GM23338 (cell line): ENCODE measurements at regions not wholly inside any gene's neighbourhood (a gene's known extent, or its start where the extent isn't known, plus 50 kb on each side); places are given as distances from the start of the nearest gene placed in this dataset.

Source experiments
- CTCF ChIP-seq, 2 experiments: fragments of 200-600 bp in 1 of 2; sonication (generic) in 1 of 2; conservative IDR thresholded peaks; 2 replicates each; pipeline versions ENCODE4 v1.5.1 to v1.6.1; 2016 to 2017; ENCODE audit warnings: antibody characterized with exemption in 2 of 2, low read depth in 2 of 2, mild to moderate bottlenecking in 2 of 2, moderate library complexity in 1 of 2
- EZH2phosphoT487 ChIP-seq: fragments of 200-600 bp; sonication (generic); IDR thresholded peaks from one replicate; pipeline ENCODE4 v1.8.1; 2018; ENCODE audit warnings: antibody characterized with exemption; ENCODE audit not compliant: unreplicated experiment
- POLR2AphosphoS5 ChIP-seq: IDR thresholded peaks from 2 replicates; pipeline ENCODE4 v1.6.1; 2016; ENCODE audit warnings: antibody characterized with exemption, low read depth

- TF ChIP-seq CTCF (conservative IDR thresholded peaks at IDR 0.05; ENCODE audit: low read depth in 2 of 2) (peak; percentile 49 to 62), POLR2AphosphoS5 (no peak), EZH2phosphoT487 (no peak)
Observed at GRCh38 chr7:73971704-73972341, 56.1 kb upstream of the ELN start.
